Lower leg skin (tissue), 4 donors: ENCODE measurements at regions not wholly inside any gene's neighbourhood (a gene's known extent, or its start where the extent isn't known, plus 50 kb on each side); places are given as distances from the start of the nearest gene placed in this dataset.

Experiments
- DNase-seq, 2 donors: peaks; one replicate each; pipeline ENCODE4 v3.0.0-alpha.2; 2019; ENCODE audit warnings: low spot score in 2 of 2
- H3K4me3 ChIP-seq: fragments of 200-600 bp; sonication (generic); 2 replicates; pipeline ENCODE4 v1.5.1; 2017; ENCODE audit warnings: mild to moderate bottlenecking, low read depth; ENCODE audit not compliant: poor library complexity, severe bottlenecking
- CTCF ChIP-seq, 3 donors: fragments of 450-650 bp; IDR thresholded peaks; one replicate each; pipeline ENCODE4 v1.5.1; 2016; ENCODE audit warnings: antibody characterized with exemption in 3 of 3, mild to moderate bottlenecking in 3 of 3, moderate library complexity in 2 of 3
- POLR2A ChIP-seq, 2 donors: fragments of 450-650 bp; IDR thresholded peaks; one replicate each; pipeline ENCODE4 v1.6.1; 2016 to 2017; ENCODE audit warnings: antibody characterized with exemption in 2 of 2, mild to moderate bottlenecking in 1 of 2, moderate library complexity in 1 of 2
- WGBS, 2 donors: methylation state at CpG; one replicate each; pipeline ENCODE4 v1.1.5; 2018; 5-methylcytosine and 5-hydroxymethylcytosine counted together
- intact Hi-C: fragments of 100-400 bp; cut with DNase I; formaldehyde crosslinking; loops from one replicate; pipeline ENCODE4 v1.15.0; 2023; ENCODE audit warnings: low total_unique reads

- intact Hi-C loops: no loop called here
- TF ChIP-seq CTCF (IDR thresholded peaks at IDR 0.05) (no peak), POLR2A (IDR thresholded peaks at IDR 0.05) (no peak)
- 92 to 96% methylated on average over 7 of the region's 7 CpGs for WGBS, 2 donors
- H3K4me3 ChIP-seq: no peak overlapping the region
- DNase-seq: no peak
Observed at GRCh38 chr3:11698326-11699082, 54.8 kb upstream of the VGLL4 start.

GRCh38 chr3:11697701-11698100, 54.0 kb upstream of the VGLL4 start:
- H3K4me3 ChIP-seq: no peak overlapping the region
- no peak for DNase-seq
- 98 to 100% methylated on average over 2 of the region's 2 CpGs for WGBS, 2 donors
- intact Hi-C loops: no loop called here
- no peak for TF ChIP-seq CTCF (IDR thresholded peaks at IDR 0.05)
- no peak for TF ChIP-seq POLR2A (IDR thresholded peaks at IDR 0.05)

GRCh38 chr3:11696054-11696453, 52.3 kb upstream of the VGLL4 start:
- intact Hi-C loops: no loop called here
- no peak for DNase-seq
- H3K4me3 ChIP-seq: no peak overlapping the region
- TF ChIP-seq CTCF (IDR thresholded peaks at IDR 0.05): no peak
- TF ChIP-seq POLR2A (IDR thresholded peaks at IDR 0.05): no peak
- 77 to 78% methylated on average over 2 of the region's 2 CpGs for whole genome bisulfite sequencing, 2 donors
